ENCODE measurements at regions not wholly inside any gene's neighbourhood (a gene's known extent, or its start where the extent isn't known, plus 50 kb on each side); places are given as distances from the start of the nearest gene placed in this dataset.

- no peak for TF ChIP-seq ZFP1 (CRISPR knock-in tag; IDR thresholded peaks at IDR 0.05)
- TF ChIP-seq CTCF (IDR thresholded peaks at IDR 0.05 in 2 of 3, conservative IDR thresholded peaks at IDR 0.05 in 1 of 3; ENCODE audit: insufficient read depth in 2 of 3, low read depth in 1 of 3, low read length in 3 of 3): no peak
- TF ChIP-seq ZNF75A (CRISPR knock-in tag; IDR thresholded peaks at IDR 0.05): no peak
- no peak for TF ChIP-seq ZNF143 (CRISPR knock-in tag; IDR thresholded peaks at IDR 0.05)
- TF ChIP-seq POLR2A (conservative IDR thresholded peaks at IDR 0.05): no peak
- TF ChIP-seq BRCA1 (IDR thresholded peaks at IDR 0.05): no peak
- no peak for TF ChIP-seq BRCA1 (CRISPR knock-in tag; IDR thresholded peaks at IDR 0.05)
- TF ChIP-seq ESRRA (IDR thresholded peaks at IDR 0.05; ENCODE audit: borderline replicate concordance, low read depth): no peak
- no peak for TF ChIP-seq PREB (CRISPR knock-in tag; IDR thresholded peaks at IDR 0.05)
- TF ChIP-seq GATA2 (CRISPR knock-in tag; IDR thresholded peaks at IDR 0.05): no peak
- TF ChIP-seq ZNF133 (CRISPR knock-in tag; IDR thresholded peaks at IDR 0.05): no peak
These were observed 374.9 kb upstream of the PODXL start for GRCh38 chr7:131931370-131931769.
